Glomerular endothelial cell (primary cell): ENCODE measurements at regions not wholly inside any gene's neighbourhood (a gene's known extent, or its start where the extent isn't known, plus 50 kb on each side); places are given as distances from the start of the nearest gene placed in this dataset.

Experiments used
- DNase-seq: peaks from one replicate; pipeline ENCODE4 v3.0.0-alpha.2; 2011; ENCODE audit warnings: low read depth, low spot score; ENCODE audit errors: extremely low read depth

GRCh38 chr5:124692950-124693349 is 53.5 kb downstream of the ZNF608 start:
- no peak for DNase-seq

- DNase-seq, result no peak
Measured at GRCh38 chr5:124692324-124692723, 54.1 kb downstream of the ZNF608 start.

GRCh38 chr5:124689653-124690052 is 56.8 kb downstream of the ZNF608 start:
- DNase-seq, result no peak

GRCh38 chr5:124686239-124687004 is 60.0 kb downstream of the ZNF608 start:
- DNase-seq, result no peak

GRCh38 chr5:124685404-124685930 is 61.0 kb downstream of the ZNF608 start:
- DNase-seq, result no peak

GRCh38 chr5:124683917-124684555 is 62.4 kb downstream of the ZNF608 start:
- no peak for DNase-seq

- DNase-seq, result no peak
Measured at GRCh38 chr5:124679578-124680199, 66.8 kb downstream of the ZNF608 start.

GRCh38 chr5:124678922-124679519 is 67.4 kb downstream of the ZNF608 start:
- DNase-seq, result no peak

GRCh38 chr5:124678468-124678867 is 68.0 kb downstream of the ZNF608 start:
- no peak for DNase-seq

GRCh38 chr5:124677374-124678351 is 68.8 kb downstream of the ZNF608 start:
- no peak for DNase-seq

GRCh38 chr5:124675931-124676846 is 70.2 kb downstream of the ZNF608 start:
- DNase-seq, result no peak

GRCh38 chr5:124671193-124671592 is 75.2 kb downstream of the ZNF608 start:
- DNase-seq, result no peak

- no peak for DNase-seq
Measured at GRCh38 chr5:124670722-124671184, 75.7 kb downstream of the ZNF608 start.

GRCh38 chr5:124669956-124670721 is 76.3 kb downstream of the ZNF608 start:
- DNase-seq, result no peak

GRCh38 chr5:124669300-124669648 is 77.2 kb downstream of the ZNF608 start:
- DNase-seq, result no peak

GRCh38 chr5:124668353-124669299 is 77.8 kb downstream of the ZNF608 start:
- no peak for DNase-seq

- DNase-seq, result no peak
Measured at GRCh38 chr5:124665625-124666024, 80.8 kb downstream of the ZNF608 start.
